Hepatocyte (in vitro differentiated cells): ENCODE measurements at regions not wholly inside any gene's neighbourhood (a gene's known extent, or its start where the extent isn't known, plus 50 kb on each side); places are given as distances from the start of the nearest gene placed in this dataset.
A peak's percentile ranks its signal among the peaks of the same experiment; 100 is the strongest.
"Not testable (repeated sequence)": the region's sequence is repeated elsewhere in the genome, so short reads cannot be mapped to it uniquely, and the experiment has no call there.

Experiments used
- DNase-seq: peaks from one replicate; pipeline ENCODE4 v3.0.0-alpha.2; 2016; ENCODE audit warnings: low spot score
- H2AFZ ChIP-seq: fragments of 200-600 bp; sonication (generic); 2 replicates; pipeline ENCODE4 v1.6.0; 2016; ENCODE audit warnings: antibody characterized with exemption, mild to moderate bottlenecking
- H3K27ac ChIP-seq: fragments of 200-600 bp; sonication (generic); 2 replicates; pipeline ENCODE4 v1.5.1; 2016; ENCODE audit warnings: mild to moderate bottlenecking
- H3K27me3 ChIP-seq: fragments of 200-600 bp; sonication (generic); 2 replicates; pipeline ENCODE4 v1.6.1; 2016
- H3K36me3 ChIP-seq: fragments of 200-600 bp; sonication (generic); replicated peaks from 2 replicates; pipeline ENCODE4 v1.5.1; 2016; ENCODE audit warnings: low read depth; ENCODE audit not compliant: insufficient read depth
- H3K4me1 ChIP-seq: fragments of 200-600 bp; sonication (generic); 2 replicates; pipeline ENCODE4 v1.5.1; 2016; ENCODE audit warnings: mild to moderate bottlenecking, moderate library complexity; ENCODE audit not compliant: insufficient read depth
- H3K4me2 ChIP-seq: fragments of 200-600 bp; sonication (generic); 2 replicates; pipeline ENCODE4 v1.6.0; 2016
- H3K4me3 ChIP-seq: fragments of 200-600 bp; sonication (generic); 2 replicates; pipeline ENCODE4 v1.5.1; 2016; ENCODE audit warnings: mild to moderate bottlenecking
- H3K79me2 ChIP-seq: fragments of 200-600 bp; sonication (generic); 2 replicates; pipeline ENCODE4 v1.6.0; 2017; ENCODE audit warnings: mild to moderate bottlenecking
- H3K9me2 ChIP-seq: fragments of 200-600 bp; sonication (generic); replicated peaks from 2 replicates; pipeline ENCODE4 v1.6.0; 2017; ENCODE audit warnings: mild to moderate bottlenecking; ENCODE audit not compliant: insufficient read depth
- H3K9me3 ChIP-seq: fragments of 200-600 bp; sonication (generic); 2 replicates; pipeline ENCODE4 v1.5.1; 2016; ENCODE audit warnings: low read depth, mild to moderate bottlenecking
- H4K20me1 ChIP-seq: fragments of 200-600 bp; sonication (generic); 2 replicates; pipeline ENCODE4 v1.6.0; 2016; ENCODE audit warnings: mild to moderate bottlenecking; ENCODE audit not compliant: insufficient read depth, poor library complexity, severe bottlenecking
- CTCF ChIP-seq: fragments of 200-600 bp; sonication (generic); IDR thresholded peaks from 2 replicates; pipeline ENCODE4 v1.5.1; 2016; ENCODE audit warnings: antibody characterized with exemption, mild to moderate bottlenecking; ENCODE audit not compliant: poor library complexity
- EZH2 ChIP-seq: fragments of 200-600 bp; sonication (generic); IDR thresholded peaks from 2 replicates; pipeline ENCODE4 v1.6.1; 2016; ENCODE audit warnings: antibody characterized with exemption, mild to moderate bottlenecking, borderline replicate concordance
- EZH2phosphoT487 ChIP-seq: fragments of 200-600 bp; sonication (generic); IDR thresholded peaks from one replicate; pipeline ENCODE4 v1.6.1; 2018; ENCODE audit warnings: antibody characterized with exemption, mild to moderate bottlenecking, low read depth, moderate library complexity; ENCODE audit not compliant: unreplicated experiment, severe bottlenecking
- WGBS: methylation state at CpG from one replicate; pipeline ENCODE4 v1.1.6; 2016; ENCODE audit warnings: low lambda C conversion rate; ENCODE audit errors: missing lambda C conversion rate; 5-methylcytosine and 5-hydroxymethylcytosine counted together

GRCh38 chr12:100069795-100070194 lies 72.9 kb downstream of the BLTP3B start:
- TF ChIP-seq EZH2phosphoT487 (no peak), CTCF (no peak), EZH2 (no peak)
- no peak for DNase-seq
- H2AFZ ChIP-seq = no peak overlapping the region
- H3K4me3 ChIP-seq = no peak overlapping the region
- H3K9me3 ChIP-seq = no peaks in the 10 kb centered on the region
- H3K27me3 ChIP-seq = no peaks in the 10 kb centered on the region
- H4K20me1 ChIP-seq = no peaks in the 10 kb centered on the region
- 90% methylated on average over 1 of the region's 1 CpG for WGBS
- H3K36me3 ChIP-seq = no peaks in the 10 kb centered on the region
- H3K27ac ChIP-seq = no peak overlapping the region
- H3K79me2 ChIP-seq = no peaks in the 10 kb centered on the region
- H3K9me2 ChIP-seq = no peaks in the 10 kb centered on the region
- H3K4me1 ChIP-seq = no peaks in the 10 kb centered on the region
- no peak overlapping the region for H3K4me2 ChIP-seq

GRCh38 chr12:100068305-100068704 lies 74.4 kb downstream of the BLTP3B start:
- Histone ChIP-seq H2AFZ (no peak overlapping the region), H3K4me3 (no peak overlapping the region), H3K27ac (no peak overlapping the region), H3K4me1 (no peaks in the 10 kb centered on the region), H3K9me2 (no peaks in the 10 kb centered on the region), H4K20me1 (no peaks in the 10 kb centered on the region), H3K9me3 (no peaks in the 10 kb centered on the region), H3K4me2 (no peak overlapping the region), H3K27me3 (no peaks in the 10 kb centered on the region), H3K79me2 (no peaks in the 10 kb centered on the region), H3K36me3 (no peaks in the 10 kb centered on the region)
- 70% methylated on average over 1 of the region's 1 CpG for WGBS
- no peak for DNase-seq
- TF ChIP-seq CTCF (no peak), EZH2phosphoT487 (no peak), EZH2 (no peak)

GRCh38 chr12:100061814-100062213 lies 77.1 kb upstream of the ANKS1B start:
- H3K4me1 ChIP-seq = no peaks in the 10 kb centered on the region
- H4K20me1 ChIP-seq = no peaks in the 10 kb centered on the region
- DNase-seq = no peak
- no peaks in the 10 kb centered on the region for H3K9me2 ChIP-seq
- no peaks in the 10 kb centered on the region for H3K79me2 ChIP-seq
- TF ChIP-seq CTCF = no peak
- H3K36me3 ChIP-seq = peaks cover 2% of the 10 kb centered on the region
- H2AFZ ChIP-seq = no peak overlapping the region
- H3K27ac ChIP-seq = no peak overlapping the region
- H3K27me3 ChIP-seq = no peaks in the 10 kb centered on the region
- no peak overlapping the region for H3K4me2 ChIP-seq
- H3K4me3 ChIP-seq = no peak overlapping the region
- no peaks in the 10 kb centered on the region for H3K9me3 ChIP-seq
- 80% methylated on average over 3 of the region's 3 CpGs for WGBS

- TF ChIP-seq CTCF = peak; percentile 40
- TF ChIP-seq EZH2phosphoT487 = no peak
- no peak for TF ChIP-seq EZH2
- Histone ChIP-seq H3K79me2 (no peaks in the 10 kb centered on the region), H3K27ac (no peak overlapping the region), H3K9me2 (no peaks in the 10 kb centered on the region), H3K9me3 (no peaks in the 10 kb centered on the region), H2AFZ (no peak overlapping the region), H3K4me3 (no peak overlapping the region), H3K4me1 (no peaks in the 10 kb centered on the region), H3K4me2 (no peak overlapping the region), H4K20me1 (no peaks in the 10 kb centered on the region), H3K36me3 (peaks cover 2% of the 10 kb centered on the region), H3K27me3 (no peaks in the 10 kb centered on the region)
- peak; percentile 37 for DNase-seq
- 79% methylated on average over 3 of the region's 3 CpGs for WGBS
Observed at GRCh38 chr12:100058482-100059029, 73.8 kb upstream of the ANKS1B start.

GRCh38 chr12:100046202-100046601 lies 61.5 kb upstream of the ANKS1B start:
- H4K20me1 ChIP-seq, H3K4me3 ChIP-seq, H3K9me3 ChIP-seq, H3K27me3 ChIP-seq, H3K4me1 ChIP-seq, H3K79me2 ChIP-seq, H2AFZ ChIP-seq, H3K9me2 ChIP-seq, H3K27ac ChIP-seq, H3K36me3 ChIP-seq, H3K4me2 ChIP-seq, DNase-seq: not testable (repeated sequence)
- 96% methylated on average over 3 of the region's 3 CpGs for WGBS
